ENCODE measurements at regions not wholly inside any gene's neighbourhood (a gene's known extent, or its start where the extent isn't known, plus 50 kb on each side); places are given as distances from the start of the nearest gene placed in this dataset.

GRCh38 chr7:21149809-21150208 is 278.1 kb upstream of the SP4 start (continued):
- no peak for TF ChIP-seq ZNF532 (CRISPR knock-in tag; IDR thresholded peaks at IDR 0.05; ENCODE audit: borderline replicate concordance)
- TF ChIP-seq ESRRA (CRISPR knock-in tag; IDR thresholded peaks at IDR 0.05; ENCODE audit: borderline replicate concordance): no peak

- Mint-ChIP-seq H3K4me3 (no peak overlapping the region), H3K4me1 (peaks cover 4% of the 10 kb centered on the region), H3K9me3 (no peaks in the 10 kb centered on the region), H3K27ac (no peak overlapping the region), H3K36me3 (no peaks in the 10 kb centered on the region), H3K27me3 (ENCODE audit: low read depth) (no peaks in the 10 kb centered on the region)
- POLR2A ChIA-PET: no interaction called here
- CTCF ChIA-PET: interaction anchor here (1.3 kb wide), 1 partner anchor 100 kb away, joined by 3 read pairs; no protein-coding TSS in a partner anchor
- no peak for TF ChIP-seq ZNF425 (CRISPR knock-in tag; conservative IDR thresholded peaks at IDR 0.05)
- TF ChIP-seq, protein P1, sequence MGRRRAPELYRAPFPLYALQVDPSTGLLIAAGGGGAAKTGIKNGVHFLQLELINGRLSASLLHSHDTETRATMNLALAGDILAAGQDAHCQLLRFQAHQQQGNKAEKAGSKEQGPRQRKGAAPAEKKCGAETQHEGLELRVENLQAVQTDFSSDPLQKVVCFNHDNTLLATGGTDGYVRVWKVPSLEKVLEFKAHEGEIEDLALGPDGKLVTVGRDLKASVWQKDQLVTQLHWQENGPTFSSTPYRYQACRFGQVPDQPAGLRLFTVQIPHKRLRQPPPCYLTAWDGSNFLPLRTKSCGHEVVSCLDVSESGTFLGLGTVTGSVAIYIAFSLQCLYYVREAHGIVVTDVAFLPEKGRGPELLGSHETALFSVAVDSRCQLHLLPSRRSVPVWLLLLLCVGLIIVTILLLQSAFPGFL (CRISPR knock-in tag; IDR thresholded peaks at IDR 0.05; ENCODE audit: borderline replicate concordance): no peak
- TF ChIP-seq GTF2I (CRISPR knock-in tag; conservative IDR thresholded peaks at IDR 0.05): no peak
- no peak for TF ChIP-seq NR3C1 (CRISPR knock-in tag; conservative IDR thresholded peaks at IDR 0.05; ENCODE audit: low read depth)
- TF ChIP-seq TP53 (CRISPR knock-in tag; IDR thresholded peaks at IDR 0.05): no peak
- TF ChIP-seq NFYB (CRISPR knock-in tag; conservative IDR thresholded peaks at IDR 0.05; ENCODE audit: low read depth): no peak
- no peak for TF ChIP-seq SMAD3 (CRISPR knock-in tag; IDR thresholded peaks at IDR 0.05; ENCODE audit: borderline replicate concordance)
- TF ChIP-seq GRHL2 (CRISPR knock-in tag; IDR thresholded peaks at IDR 0.05; ENCODE audit: insufficient replicate concordance, severe bottlenecking): no peak
- TF ChIP-seq, protein P2, sequence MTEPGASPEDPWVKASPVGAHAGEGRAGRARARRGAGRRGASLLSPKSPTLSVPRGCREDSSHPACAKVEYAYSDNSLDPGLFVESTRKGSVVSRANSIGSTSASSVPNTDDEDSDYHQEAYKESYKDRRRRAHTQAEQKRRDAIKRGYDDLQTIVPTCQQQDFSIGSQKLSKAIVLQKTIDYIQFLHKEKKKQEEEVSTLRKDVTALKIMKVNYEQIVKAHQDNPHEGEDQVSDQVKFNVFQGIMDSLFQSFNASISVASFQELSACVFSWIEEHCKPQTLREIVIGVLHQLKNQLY (CRISPR knock-in tag; IDR thresholded peaks at IDR 0.05): no peak
- no peak for TF ChIP-seq ZBTB21 (CRISPR knock-in tag; IDR thresholded peaks at IDR 0.05; ENCODE audit: borderline replicate concordance)
- TF ChIP-seq, protein P3, sequence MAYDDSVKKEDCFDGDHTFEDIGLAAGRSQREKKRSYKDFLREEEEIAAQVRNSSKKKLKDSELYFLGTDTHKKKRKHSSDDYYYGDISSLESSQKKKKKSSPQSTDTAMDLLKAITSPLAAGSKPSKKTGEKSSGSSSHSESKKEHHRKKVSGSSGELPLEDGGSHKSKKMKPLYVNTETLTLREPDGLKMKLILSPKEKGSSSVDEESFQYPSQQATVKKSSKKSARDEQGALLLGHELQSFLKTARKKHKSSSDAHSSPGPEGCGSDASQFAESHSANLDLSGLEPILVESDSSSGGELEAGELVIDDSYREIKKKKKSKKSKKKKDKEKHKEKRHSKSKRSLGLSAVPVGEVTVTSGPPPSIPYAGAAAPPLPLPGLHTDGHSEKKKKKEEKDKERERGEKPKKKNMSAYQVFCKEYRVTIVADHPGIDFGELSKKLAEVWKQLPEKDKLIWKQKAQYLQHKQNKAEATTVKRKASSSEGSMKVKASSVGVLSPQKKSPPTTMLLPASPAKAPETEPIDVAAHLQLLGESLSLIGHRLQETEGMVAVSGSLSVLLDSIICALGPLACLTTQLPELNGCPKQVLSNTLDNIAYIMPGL (CRISPR knock-in tag; IDR thresholded peaks at IDR 0.05): no peak
- TF ChIP-seq USF1 (CRISPR knock-in tag; IDR thresholded peaks at IDR 0.05): no peak
- TF ChIP-seq, protein P4, sequence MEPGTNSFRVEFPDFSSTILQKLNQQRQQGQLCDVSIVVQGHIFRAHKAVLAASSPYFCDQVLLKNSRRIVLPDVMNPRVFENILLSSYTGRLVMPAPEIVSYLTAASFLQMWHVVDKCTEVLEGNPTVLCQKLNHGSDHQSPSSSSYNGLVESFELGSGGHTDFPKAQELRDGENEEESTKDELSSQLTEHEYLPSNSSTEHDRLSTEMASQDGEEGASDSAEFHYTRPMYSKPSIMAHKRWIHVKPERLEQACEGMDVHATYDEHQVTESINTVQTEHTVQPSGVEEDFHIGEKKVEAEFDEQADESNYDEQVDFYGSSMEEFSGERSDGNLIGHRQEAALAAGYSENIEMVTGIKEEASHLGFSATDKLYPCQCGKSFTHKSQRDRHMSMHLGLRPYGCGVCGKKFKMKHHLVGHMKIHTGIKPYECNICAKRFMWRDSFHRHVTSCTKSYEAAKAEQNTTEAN (CRISPR knock-in tag; IDR thresholded peaks at IDR 0.05): no peak
- TF ChIP-seq, protein P5, sequence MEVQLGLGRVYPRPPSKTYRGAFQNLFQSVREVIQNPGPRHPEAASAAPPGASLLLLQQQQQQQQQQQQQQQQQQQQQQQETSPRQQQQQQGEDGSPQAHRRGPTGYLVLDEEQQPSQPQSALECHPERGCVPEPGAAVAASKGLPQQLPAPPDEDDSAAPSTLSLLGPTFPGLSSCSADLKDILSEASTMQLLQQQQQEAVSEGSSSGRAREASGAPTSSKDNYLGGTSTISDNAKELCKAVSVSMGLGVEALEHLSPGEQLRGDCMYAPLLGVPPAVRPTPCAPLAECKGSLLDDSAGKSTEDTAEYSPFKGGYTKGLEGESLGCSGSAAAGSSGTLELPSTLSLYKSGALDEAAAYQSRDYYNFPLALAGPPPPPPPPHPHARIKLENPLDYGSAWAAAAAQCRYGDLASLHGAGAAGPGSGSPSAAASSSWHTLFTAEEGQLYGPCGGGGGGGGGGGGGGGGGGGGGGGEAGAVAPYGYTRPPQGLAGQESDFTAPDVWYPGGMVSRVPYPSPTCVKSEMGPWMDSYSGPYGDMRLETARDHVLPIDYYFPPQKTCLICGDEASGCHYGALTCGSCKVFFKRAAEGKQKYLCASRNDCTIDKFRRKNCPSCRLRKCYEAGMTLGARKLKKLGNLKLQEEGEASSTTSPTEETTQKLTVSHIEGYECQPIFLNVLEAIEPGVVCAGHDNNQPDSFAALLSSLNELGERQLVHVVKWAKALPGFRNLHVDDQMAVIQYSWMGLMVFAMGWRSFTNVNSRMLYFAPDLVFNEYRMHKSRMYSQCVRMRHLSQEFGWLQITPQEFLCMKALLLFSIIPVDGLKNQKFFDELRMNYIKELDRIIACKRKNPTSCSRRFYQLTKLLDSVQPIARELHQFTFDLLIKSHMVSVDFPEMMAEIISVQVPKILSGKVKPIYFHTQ (CRISPR knock-in tag; IDR thresholded peaks at IDR 0.05): no peak
- no peak for TF ChIP-seq HMGA2 (CRISPR knock-in tag; IDR thresholded peaks at IDR 0.05)
- TF ChIP-seq RORB (CRISPR knock-in tag; IDR thresholded peaks at IDR 0.05): no peak
- no peak for TF ChIP-seq SP1 (CRISPR knock-in tag; conservative IDR thresholded peaks at IDR 0.05)
- TF ChIP-seq EMX1 (CRISPR knock-in tag; IDR thresholded peaks at IDR 0.05): no peak
- TF ChIP-seq CBFB (CRISPR knock-in tag; IDR thresholded peaks at IDR 0.05; ENCODE audit: low read depth): no peak
- DNase-seq (ENCODE audit: low spot score) (no peak), ATAC-seq (no peak)
Measured at GRCh38 chr7:21154614-21155013, 273.3 kb upstream of the SP4 start.
